GM04503 (cell line): ENCODE measurements at regions not wholly inside any gene's neighbourhood (a gene's known extent, or its start where the extent isn't known, plus 50 kb on each side); places are given as distances from the start of the nearest gene placed in this dataset.
"Not testable (repeated sequence)": the region's sequence is repeated elsewhere in the genome, so short reads cannot be mapped to it uniquely, and the experiment has no call there.

Experiments used
- DNase-seq: peaks from one replicate; pipeline ENCODE4 v3.0.0-alpha.2; 2012; ENCODE audit warnings: low read depth

DNA sequence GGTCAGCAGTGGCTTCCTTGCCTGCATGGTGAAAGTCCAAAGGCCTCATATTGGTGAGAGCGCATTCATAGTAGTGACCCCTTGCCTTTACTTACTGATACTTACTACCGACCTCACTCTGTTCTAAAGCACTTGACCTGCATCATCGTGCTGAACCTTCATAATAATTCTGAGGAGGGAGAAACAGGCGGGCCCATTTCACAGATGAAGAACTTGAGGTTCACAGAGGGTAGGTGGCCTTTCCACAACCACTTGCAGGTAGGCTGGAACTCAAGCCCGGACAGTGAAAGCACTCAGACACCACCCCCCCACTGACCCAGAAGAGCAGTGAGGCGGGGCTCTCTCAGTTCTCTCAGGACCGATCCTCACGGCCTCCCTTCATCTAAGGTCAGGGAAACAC lies 149.4 kb upstream of the CHST15 start:
- DNase-seq, result no peak

DNA sequence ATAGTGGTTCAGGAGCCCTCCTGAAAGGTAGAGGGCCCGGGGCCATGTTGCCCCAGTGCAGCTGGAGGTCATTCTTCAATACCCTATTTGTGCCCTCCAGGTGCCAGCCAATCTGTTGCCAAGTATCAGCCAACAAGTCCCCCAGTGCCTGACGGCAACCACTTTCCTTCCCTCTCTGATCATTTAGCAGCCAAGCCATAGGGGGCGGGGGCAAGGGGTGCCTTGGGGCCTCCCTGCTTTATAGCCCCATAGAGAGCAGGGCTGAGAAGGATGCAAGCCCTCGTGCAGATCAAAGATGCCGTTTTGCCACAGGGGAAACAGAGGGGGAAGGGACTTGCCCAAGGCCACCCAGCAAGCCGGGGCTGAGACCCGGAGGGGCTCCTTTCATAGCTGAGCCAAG lies 149.0 kb upstream of the CHST15 start:
- DNase-seq, result no peak

- DNase-seq, result not testable (repeated sequence)
These were observed 148.1 kb upstream of the CHST15 start for GRCh38 chr10:124241510-124241909.

GRCh38 chr10:124240839-124241291 lies 147.5 kb upstream of the CHST15 start:
- DNase-seq, result no peak

DNA sequence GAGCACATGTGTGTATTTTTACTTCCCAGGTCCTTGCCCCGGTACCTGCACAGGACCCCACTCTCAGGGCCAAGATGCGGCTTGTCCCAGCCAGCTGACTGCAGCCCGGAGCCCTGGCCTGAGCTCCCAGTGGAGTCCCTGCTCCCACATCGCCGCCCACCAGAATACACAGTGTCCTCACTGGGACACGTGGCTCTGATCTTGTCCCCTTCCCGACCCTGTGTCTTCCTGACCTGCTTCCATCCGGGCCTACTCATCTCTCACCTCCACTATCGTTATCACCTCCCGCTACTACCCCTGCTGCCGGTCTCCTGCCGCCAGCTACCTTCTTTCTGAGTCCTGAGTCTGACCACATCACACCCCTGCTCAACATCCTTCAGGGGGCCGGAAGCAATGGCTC lies 146.3 kb upstream of the CHST15 start:
- DNase-seq, result no peak

- DNase-seq, result no peak
These were observed 145.7 kb upstream of the CHST15 start for GRCh38 chr10:124239134-124239533.

GRCh38 chr10:124238367-124238766 lies 145.0 kb upstream of the CHST15 start:
- DNase-seq, result no peak

DNA sequence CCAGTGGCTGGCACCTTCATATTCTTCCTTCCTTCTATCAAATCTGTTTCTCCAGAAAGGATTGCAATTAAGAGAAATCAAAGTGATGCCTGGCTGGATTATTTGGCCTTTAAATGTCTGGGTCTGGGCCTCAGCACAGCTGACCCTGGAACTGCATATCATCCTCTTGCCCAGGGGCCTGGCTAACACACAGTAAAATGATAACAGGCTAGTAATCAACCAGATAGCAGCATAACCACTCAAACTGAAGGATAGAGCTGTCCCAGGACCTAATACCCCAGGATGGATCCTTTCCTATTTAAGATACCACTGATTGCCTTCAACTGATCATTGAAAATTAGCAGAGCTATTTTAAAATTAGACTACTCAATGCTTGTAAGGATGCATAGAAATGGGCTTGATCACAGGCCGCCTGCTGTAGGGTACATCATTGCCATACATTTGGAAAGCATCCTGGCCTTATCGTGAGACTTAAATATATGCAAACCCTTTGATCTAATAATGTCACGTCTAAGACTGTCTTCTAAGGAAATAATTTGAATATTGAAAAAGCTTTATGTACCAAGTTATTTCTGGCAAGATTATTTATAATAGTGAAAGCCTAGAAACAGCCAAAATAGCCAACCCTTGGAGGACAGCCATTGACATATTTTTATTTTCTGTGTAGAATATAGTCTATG lies 144.0 kb upstream of the CHST15 start:
- DNase-seq, result no peak

DNA sequence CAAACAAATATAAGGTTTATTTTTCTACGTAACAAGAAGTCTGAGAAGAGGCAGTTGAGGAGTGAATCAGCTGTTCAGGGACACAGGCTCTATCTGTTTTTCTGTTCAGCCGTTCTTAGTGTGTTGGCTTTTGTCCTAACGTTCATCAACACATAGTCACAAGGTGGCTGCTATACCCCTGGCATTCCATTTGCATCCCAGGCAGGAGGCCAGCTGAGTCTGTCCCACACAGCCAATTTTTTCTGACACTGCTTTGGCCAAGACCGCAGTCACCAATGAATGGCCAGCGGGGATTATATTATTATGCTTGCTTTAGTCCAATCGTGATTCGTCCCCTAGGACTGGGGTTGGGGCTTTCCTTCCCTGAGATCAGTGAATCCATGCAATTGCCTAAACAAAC lies 143.4 kb upstream of the CHST15 start:
- DNase-seq, result no peak

DNA sequence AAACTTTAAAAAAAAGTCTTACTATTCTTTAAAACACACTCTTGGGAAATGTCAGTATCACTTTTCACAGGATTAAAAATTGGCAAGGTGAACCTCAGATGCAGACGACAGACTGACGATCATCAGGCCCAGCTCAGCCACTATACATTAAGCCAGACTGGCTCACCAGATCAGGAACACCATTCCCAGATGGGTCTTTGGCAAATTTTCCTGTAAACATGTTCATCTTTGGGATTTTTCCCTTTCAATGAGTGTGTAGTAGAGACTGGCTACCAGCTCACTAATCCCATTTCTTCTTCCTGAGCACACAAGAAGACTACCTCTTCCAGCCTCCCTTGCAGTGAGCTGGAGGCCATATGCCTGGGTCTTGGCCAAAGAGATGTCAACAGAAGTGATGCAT lies 142.7 kb upstream of the CHST15 start:
- DNase-seq, result no peak

DNA sequence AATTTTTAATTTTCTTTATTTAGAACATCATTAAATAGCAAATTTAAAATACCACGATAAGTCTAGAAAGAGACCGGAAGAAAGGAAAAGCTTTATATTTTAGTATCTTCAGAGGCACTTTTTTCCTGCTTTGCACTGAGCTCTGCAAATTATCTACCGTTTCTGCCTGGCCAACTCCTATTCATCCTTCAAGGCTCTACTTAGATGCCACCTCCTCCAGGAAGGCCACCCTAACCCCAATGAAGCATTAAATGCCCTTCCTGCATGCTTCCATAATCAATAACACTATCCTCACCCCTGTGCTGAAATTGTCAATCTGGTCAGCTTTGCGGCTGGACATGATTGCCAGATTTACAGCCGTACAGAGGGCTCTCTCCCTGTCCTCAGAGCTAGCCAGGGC lies 141.8 kb upstream of the CHST15 start:
- DNase-seq, result no peak

DNA sequence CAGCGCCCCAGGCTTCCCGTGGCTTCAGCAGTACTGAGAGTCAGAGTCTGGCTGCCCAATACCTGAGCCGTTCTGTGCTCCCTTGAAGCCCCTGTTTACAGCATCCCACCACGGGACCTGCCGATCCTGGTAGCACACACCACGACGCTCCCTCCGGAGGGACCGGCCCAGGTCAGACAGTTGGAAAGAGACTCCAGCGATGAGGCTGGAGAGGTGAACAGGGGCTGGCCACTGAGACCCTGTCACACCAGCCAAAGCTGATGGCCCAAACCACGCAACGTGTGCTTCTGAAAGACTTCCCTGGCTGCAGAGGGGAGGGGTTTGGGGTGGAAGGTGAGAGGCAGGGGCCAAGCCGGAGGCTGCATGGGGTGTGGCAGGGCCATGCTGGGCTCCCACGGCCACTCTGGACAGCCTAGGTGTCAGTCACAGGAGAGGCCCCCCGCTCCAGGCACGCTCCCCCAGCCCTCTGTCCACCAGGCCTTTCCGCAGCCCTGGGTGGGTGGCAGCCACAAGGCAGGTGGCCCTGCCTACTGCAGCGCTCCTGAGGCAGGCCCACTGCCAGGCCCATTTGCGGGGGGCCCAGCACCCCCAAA lies 140.2 kb upstream of the CHST15 start:
- no peak for DNase-seq

GRCh38 chr10:124232686-124233545 lies 139.5 kb upstream of the CHST15 start:
- no peak for DNase-seq

DNA sequence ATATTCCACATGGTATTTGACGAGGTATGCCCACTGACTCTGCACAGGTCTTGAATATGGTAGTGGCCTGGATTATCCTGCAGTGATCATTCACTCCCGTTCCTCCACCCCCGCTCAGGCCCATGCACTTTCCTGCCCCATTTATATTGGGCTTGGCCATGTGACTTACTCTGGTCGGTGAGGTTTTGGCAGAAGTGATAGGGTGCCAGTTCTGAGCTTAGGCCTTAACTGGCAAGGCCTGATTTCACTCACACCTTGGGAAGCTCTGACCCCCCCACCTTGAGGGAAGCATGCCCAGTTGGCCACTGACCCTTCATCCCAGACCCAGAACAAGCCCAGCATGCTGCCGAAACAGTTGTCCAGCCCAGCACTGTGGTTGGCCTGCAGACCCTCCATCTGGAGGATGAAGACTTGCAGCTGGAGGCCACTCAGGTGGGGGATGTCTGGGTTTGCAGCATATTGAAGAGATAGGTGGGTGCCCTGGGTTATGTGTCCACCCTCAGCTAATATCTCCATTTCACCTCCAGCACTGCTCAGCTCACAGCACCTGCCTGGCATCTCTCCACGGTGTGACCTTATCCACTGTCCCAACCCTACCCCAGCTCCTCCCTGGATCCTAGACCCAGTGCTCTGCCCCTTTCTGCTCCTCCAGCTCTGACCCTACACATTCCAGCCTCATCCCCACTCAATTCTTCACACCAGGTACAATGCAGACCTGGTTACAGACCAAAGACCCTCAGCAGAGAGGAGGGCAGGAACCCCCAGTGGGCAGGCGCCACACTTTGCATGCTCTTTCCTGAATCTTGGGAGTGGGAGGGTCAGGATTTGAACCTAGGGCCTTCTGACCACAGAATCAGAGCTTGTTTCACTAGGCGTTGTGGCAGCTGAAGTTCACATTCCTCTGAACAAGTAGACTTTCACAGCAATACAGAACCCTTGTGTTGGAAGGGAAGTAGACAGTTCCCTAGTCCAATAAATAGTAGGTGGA lies 138.1 kb upstream of the CHST15 start:
- no peak for DNase-seq

DNA sequence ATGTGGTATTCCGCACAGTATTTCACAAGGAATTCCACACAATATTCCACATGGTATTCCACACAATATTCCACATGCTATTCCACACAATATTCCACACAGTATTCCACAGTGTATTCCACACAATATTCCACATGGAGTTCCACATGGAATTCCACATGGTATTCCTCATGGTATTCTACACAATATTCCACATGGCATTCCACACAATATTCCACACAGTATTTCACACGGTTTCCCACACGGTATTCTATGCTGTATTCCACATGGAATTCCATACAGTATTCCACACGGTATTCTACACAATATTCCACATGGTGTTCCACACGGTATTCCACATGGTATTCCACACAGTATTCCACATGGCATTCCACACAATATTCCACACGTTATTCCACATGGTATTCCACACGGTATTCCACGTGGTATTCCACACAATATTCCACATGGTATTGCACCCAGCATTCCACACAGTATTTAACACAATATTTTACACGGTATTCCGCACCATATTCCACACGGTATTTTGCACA lies 137.3 kb upstream of the CHST15 start:
- DNase-seq, result no peak

- DNase-seq, result no peak
These were observed 136.7 kb upstream of the CHST15 start for GRCh38 chr10:124229989-124230634.

GRCh38 chr10:124229201-124229988 lies 136.0 kb upstream of the CHST15 start:
- DNase-seq, result no peak

GRCh38 chr10:124228471-124228870 lies 135.1 kb upstream of the CHST15 start:
- no peak for DNase-seq

GRCh38 chr10:124227988-124228387 lies 134.6 kb upstream of the CHST15 start:
- no peak for DNase-seq
